ENCODE measurements at regions not wholly inside any gene's neighbourhood (a gene's known extent, or its start where the extent isn't known, plus 50 kb on each side); places are given as distances from the start of the nearest gene placed in this dataset.
A peak's percentile ranks its signal among the peaks of the same experiment; 100 is the strongest.
"Not testable (repeated sequence)": the region's sequence is repeated elsewhere in the genome, so short reads cannot be mapped to it uniquely, and the experiment has no call there.

- ATAC-seq, result no peak
- DNase-seq (ENCODE audit: low spot score), result no peak
Measured at GRCh38 chr9:102038006-102038405, 299.6 kb upstream of the GRIN3A start.

- ATAC-seq (peak; percentile 87), DNase-seq (ENCODE audit: low spot score) (no peak)
Measured at GRCh38 chr9:102035929-102036328, 297.5 kb upstream of the GRIN3A start.

DNA sequence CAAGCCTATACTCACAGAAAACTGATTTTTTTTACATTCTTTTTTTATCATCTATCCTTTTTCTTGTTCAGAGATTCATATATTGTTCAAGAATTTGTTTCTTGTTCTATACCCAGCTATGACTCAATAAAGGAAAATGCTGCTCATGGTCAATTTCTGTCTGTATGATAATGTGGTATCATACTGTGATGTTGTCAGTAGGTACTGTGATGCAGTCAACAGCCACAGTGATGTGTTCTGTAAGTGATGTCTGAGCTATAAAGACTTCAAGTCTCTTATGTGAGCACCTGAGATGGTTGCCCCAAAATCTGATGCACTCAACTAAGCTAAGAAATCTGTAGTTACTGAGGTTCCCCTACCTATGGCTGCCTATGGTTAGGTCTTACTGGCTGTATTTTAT, 294.2 kb upstream of the GRIN3A start:
- no peak for DNase-seq (ENCODE audit: low spot score)
- ATAC-seq, result no peak

DNA sequence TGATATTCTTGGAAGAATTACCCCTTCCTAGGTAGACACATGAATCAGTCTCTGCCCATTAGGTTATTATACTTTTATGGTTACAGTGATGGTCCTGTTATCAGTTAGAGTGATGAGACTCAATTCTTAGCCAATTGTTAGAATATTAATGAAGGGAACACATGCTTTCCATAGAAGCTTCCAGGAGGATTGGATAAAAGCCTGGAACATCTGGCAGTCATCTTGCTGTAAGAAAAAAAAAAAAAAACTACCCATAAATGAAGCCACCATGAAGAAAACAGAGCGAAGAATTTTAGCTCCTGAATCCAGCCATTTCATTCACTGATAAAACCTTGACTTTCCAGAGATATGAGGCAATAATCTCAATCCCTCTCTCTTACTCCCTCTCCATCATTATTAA, 262.5 kb upstream of the GRIN3A start:
- ATAC-seq (no peak), DNase-seq (ENCODE audit: low spot score) (no peak)

GRCh38 chr9:101999441-101999840, 261.0 kb upstream of the GRIN3A start:
- DNase-seq (ENCODE audit: low spot score) (no peak), ATAC-seq (no peak)

GRCh38 chr9:101995231-101995630, 256.8 kb upstream of the GRIN3A start:
- ATAC-seq, result no peak
- no peak for DNase-seq (ENCODE audit: low spot score)

DNA sequence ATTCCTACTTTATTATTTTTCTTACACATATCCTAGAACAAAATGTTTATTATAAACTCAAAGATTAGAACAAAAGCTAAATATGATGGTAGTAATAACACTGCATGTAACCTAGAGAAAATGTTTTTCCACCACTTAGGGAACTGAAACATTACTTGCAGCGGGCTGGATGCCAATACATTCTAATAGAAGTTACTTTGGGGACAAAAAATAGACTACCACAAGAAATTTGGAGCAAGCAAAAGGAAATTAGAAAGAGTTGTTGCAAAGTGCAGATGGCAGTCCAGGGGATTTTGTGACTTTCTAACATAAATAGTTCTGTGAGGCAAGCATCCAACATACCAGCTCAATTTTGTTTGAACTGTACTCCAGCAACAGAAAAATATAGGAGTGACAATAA, 255.3 kb upstream of the GRIN3A start:
- ATAC-seq (no peak), DNase-seq (ENCODE audit: low spot score) (no peak)

GRCh38 chr9:101991926-101992325, 253.5 kb upstream of the GRIN3A start:
- ATAC-seq (no peak), DNase-seq (ENCODE audit: low spot score) (no peak)

DNA sequence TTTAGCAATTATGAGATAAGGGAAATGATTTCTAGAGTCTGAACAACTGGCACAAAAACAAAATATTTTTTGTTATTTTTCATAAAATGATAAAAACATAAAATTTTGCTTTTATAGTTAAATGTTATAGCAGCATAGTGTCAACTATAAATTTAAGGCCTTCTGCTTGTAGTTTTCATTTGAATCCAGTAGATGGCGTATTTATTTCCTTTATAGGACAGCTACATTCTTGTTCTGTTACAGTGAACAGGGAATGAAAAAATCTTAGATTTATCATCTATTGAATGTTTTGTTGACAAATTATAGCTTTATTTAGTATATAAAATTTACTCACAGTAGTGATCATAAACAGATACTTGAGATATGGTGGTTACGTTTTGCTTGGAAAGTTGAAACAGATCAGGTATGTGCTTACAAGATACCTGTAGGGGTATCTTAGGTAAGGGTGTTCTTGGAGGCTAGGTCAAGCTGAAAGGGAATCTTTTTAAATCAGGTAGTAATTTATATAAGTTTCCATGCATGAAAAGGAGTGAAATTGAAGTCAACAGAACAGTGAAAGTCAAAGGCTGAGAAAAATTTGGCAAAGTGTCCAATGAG, 239.3 kb upstream of the GRIN3A start:
- ATAC-seq (peak; percentile 80), DNase-seq (ENCODE audit: low spot score) (no peak)

DNA sequence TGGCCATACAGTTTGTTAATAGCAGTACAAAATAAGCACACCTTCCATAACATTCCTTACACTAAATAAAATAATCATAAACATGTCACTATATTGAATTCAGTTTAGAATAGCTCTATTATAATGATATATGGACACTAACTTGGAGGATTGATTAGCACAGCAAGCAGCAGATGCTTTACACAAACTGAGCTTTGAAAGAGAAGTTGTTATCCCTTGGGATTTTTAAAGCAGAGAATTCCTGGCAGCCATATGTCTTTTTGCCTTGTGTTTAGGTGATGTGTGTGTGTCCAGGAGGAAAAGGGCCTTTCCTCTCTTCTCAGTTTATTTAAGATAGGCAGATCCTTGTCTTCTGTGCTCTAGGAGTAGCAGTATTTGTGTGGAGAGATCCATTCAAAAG, 232.2 kb upstream of the GRIN3A start:
- DNase-seq (ENCODE audit: low spot score) (no peak), ATAC-seq (no peak)

DNA sequence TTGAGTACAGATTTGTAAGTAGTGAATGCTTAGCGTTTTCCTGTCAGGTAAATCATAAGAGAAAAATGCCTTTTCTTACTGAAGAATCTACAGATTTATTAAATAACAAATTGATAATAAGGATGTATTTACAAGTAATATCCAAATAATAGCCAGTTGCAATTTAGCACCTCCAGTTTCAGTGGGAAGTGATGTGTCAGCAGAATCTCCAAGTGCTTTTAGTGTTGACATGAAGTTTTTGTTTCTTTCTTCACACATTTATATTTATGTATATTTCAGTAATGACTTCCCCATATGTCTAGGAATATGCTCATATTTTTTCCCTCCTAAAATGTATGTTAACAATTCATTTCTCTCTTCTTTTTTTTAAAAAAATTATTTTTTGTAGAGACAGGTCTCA, 229.9 kb upstream of the GRIN3A start:
- ATAC-seq (no peak), DNase-seq (ENCODE audit: low spot score) (no peak)

- ATAC-seq (no peak), DNase-seq (ENCODE audit: low spot score) (no peak)
Measured at GRCh38 chr9:101966691-101967090, 228.2 kb upstream of the GRIN3A start.

- ATAC-seq, result no peak
Measured at GRCh38 chr9:101957705-101958104, 219.3 kb upstream of the GRIN3A start.

DNA sequence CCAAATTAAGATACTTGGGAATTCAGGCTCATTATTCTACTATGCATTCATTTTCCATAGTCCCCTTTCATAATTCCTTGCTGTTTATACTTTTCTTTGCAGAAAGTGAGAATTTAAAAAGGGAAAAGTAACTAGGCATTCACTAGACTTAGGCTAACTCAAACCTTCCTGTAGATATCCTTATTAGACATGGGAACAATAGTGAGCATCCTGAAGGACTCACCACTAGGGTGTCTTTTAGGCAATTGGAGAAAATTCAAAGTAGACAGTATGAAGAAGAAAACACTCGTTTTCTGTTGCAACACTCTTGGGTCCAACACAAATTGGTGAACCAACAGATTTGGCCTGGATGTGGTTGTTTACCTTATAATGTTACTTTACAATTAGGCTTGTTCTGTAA, 213.2 kb upstream of the GRIN3A start:
- ATAC-seq (no peak), DNase-seq (ENCODE audit: low spot score) (no peak)

More at GRCh38 chr9:101957705-101958104, 219.3 kb upstream of the GRIN3A start:
- no peak for DNase-seq (ENCODE audit: low spot score)

GRCh38 chr9:101931756-101932155, 193.3 kb upstream of the GRIN3A start:
- DNase-seq (ENCODE audit: low spot score) (no peak), ATAC-seq (no peak)

DNA sequence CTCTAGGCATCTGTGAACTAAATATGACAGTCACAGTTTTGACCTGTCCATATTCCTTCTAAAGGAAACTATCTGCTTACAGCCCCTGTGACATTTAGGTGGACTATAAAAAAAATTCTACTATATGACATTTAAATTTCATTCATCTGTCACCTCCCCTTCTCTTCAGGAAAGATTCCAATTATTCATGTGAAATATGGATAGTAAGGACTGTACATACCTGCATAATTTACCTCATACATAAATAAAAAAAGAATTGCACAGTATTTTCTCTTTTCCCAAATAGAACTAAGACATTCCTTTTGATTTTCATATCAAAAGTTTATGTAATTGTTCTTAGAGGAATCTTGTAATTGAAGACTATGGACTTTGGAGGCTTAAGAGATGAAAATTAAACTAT, 192.3 kb upstream of the GRIN3A start:
- ATAC-seq (no peak), DNase-seq (ENCODE audit: low spot score) (no peak)

DNA sequence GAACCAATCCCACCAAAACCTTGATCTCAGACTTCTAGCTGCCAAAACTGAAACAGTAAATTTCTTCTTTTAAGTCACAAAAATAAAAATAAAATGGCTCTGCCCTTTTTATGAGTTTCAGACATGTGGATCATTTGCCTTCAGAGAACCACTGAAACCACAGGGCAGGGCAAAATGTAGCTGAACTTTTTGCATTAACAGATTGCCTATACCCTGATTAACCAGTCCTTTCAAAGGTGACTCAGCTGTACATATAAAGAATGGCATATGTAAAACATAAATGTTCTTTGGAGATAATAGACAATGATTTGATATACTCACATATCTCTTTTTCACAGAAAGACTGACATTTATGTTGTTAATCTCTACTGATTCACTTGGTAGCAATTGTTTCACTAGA, 187.1 kb upstream of the GRIN3A start:
- ATAC-seq (no peak), DNase-seq (ENCODE audit: low spot score) (no peak)

- DNase-seq (ENCODE audit: low spot score), result no peak
- no peak for ATAC-seq
Measured at GRCh38 chr9:101923451-101923850, 185.0 kb upstream of the GRIN3A start.

GRCh38 chr9:101916948-101917347, 178.5 kb upstream of the GRIN3A start:
- DNase-seq (ENCODE audit: low spot score); ATAC-seq: not testable (repeated sequence)

DNA sequence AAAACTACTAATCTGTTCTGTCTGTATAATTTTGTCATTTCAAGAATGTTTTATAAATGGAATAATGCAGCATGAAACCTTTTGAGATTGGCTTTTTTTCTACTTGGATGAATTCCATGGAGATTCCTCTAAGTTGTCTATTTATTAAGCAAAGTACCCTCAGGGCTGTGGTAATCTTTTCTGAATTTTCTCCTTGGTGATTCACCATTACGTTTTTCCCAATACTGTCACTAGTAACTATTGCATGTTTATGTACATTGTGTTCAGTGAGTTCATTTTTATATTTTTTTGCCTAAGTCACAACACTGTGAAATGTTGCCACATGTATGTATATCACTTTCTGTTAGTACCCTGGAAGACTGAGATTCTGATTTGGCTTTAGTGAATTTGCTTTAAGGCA, 177.0 kb upstream of the GRIN3A start:
- DNase-seq (ENCODE audit: low spot score) (no peak), ATAC-seq (no peak)

DNA sequence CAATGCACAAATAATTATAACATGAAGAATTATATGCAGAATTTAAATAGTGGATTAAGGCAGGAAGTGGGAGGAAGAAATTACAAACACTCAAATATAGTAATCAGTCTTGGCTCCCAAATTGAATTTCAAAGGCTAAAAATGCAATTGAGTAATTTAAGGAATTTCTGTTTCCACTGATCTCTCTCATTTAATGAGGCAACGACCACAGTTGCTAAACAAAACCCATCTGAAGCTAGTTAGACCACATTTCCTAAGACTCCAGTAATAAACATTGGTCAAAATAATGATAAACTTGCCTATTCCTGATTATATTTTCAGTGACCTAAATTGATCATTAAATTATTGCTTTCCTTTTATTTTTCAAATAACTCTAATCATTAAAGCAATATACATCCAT, 174.3 kb upstream of the GRIN3A start:
- DNase-seq (ENCODE audit: low spot score) (no peak), ATAC-seq (no peak)

DNA sequence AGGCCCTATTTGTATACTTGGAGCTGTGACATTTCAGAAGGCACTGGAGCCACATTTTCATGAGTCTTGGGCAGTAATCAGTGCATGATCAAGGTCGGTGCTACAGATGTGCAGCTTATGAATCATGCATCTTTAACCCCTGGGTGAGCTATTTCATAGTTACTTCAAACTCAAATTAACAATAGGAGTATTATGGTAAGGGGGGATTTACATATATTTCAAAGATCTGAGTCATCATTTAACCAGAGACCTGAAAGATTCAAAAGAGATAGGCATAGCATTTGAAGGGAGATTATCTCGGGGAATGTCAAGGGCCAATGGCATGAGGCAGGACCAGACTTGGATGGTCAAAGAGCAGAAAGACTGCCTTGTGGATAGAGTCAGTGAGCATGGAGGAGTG, 169.0 kb upstream of the GRIN3A start:
- no peak for ATAC-seq
- no peak for DNase-seq (ENCODE audit: low spot score)

GRCh38 chr9:101904845-101905244, 166.4 kb upstream of the GRIN3A start:
- ATAC-seq (no peak), DNase-seq (ENCODE audit: low spot score) (no peak)

DNA sequence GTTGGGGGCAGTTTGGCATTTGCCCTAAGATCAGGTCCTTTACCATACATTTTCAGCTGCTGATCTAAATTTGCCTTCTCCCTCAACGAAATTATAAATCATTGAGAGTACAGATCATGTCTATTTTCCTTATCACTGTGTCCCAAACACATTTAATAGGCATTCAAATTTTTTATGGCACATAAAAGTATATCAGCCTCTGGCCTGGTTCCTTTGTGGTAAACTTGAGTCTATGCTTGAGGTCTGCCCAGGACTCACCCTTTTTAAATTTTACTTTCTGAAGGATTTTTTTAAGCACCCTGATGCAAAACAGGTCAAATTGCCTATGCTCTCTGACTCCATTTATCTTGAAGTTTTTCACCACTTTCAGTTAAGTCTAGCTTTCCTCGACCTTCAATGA, 163.6 kb upstream of the GRIN3A start:
- ATAC-seq (no peak), DNase-seq (ENCODE audit: low spot score) (no peak)

Data from left lobe of liver (tissue), 2 donors.